ENCODE measurements at regions not wholly inside any gene's neighbourhood (a gene's known extent, or its start where the extent isn't known, plus 50 kb on each side); places are given as distances from the start of the nearest gene placed in this dataset.

- TF ChIP-seq TOX (CRISPR knock-in tag; IDR thresholded peaks at IDR 0.05; ENCODE audit: borderline replicate concordance) (no peak), OSR1 (CRISPR knock-in tag; IDR thresholded peaks at IDR 0.05) (no peak), CSRNP3 (CRISPR knock-in tag; IDR thresholded peaks at IDR 0.05) (no peak), GLIS3 (CRISPR knock-in tag; IDR thresholded peaks at IDR 0.05) (no peak), ZNF565 (CRISPR knock-in tag; conservative IDR thresholded peaks at IDR 0.05; ENCODE audit: low read depth) (no peak), CSDC2 (CRISPR knock-in tag; IDR thresholded peaks at IDR 0.05) (no peak), ZFP30 (CRISPR knock-in tag; IDR thresholded peaks at IDR 0.05) (no peak), BACH2 (CRISPR knock-in tag; IDR thresholded peaks at IDR 0.05; ENCODE audit: borderline replicate concordance) (no peak)
- ATAC-seq = no peak
Measured at GRCh38 chr20:55793986-55794385, 211.3 kb downstream of the CBLN4 start.

- TF ChIP-seq PATZ1 (CRISPR knock-in tag; IDR thresholded peaks at IDR 0.05; ENCODE audit: borderline replicate concordance) = no peak
- TF ChIP-seq TOX (CRISPR knock-in tag; IDR thresholded peaks at IDR 0.05; ENCODE audit: borderline replicate concordance) = no peak
- no peak for TF ChIP-seq PPARA (CRISPR knock-in tag; IDR thresholded peaks at IDR 0.05; ENCODE audit: borderline replicate concordance)
- ATAC-seq = no peak
Measured at GRCh38 chr20:55792049-55792448, 213.3 kb downstream of the CBLN4 start.

- TF ChIP-seq ESRRG (CRISPR knock-in tag; IDR thresholded peaks at IDR 0.05) (no peak), POU6F1 (CRISPR knock-in tag; IDR thresholded peaks at IDR 0.05; ENCODE audit: borderline replicate concordance, low read depth) (no peak), OSR1 (CRISPR knock-in tag; IDR thresholded peaks at IDR 0.05) (no peak), ZNF8 (CRISPR knock-in tag; IDR thresholded peaks at IDR 0.05) (no peak), GLIS3 (CRISPR knock-in tag; IDR thresholded peaks at IDR 0.05) (no peak), CSRNP3 (CRISPR knock-in tag; IDR thresholded peaks at IDR 0.05) (no peak), ZFP3 (CRISPR knock-in tag; IDR thresholded peaks at IDR 0.05) (no peak), ISL1 (CRISPR knock-in tag; IDR thresholded peaks at IDR 0.05) (no peak), CREB5 (CRISPR knock-in tag; IDR thresholded peaks at IDR 0.05; ENCODE audit: low read depth) (no peak), TCF4 (CRISPR knock-in tag; IDR thresholded peaks at IDR 0.05; ENCODE audit: borderline replicate concordance) (no peak)
- no peak for ATAC-seq
Measured at GRCh38 chr20:55790178-55790577, 215.1 kb downstream of the CBLN4 start.

- no peak for ATAC-seq
Measured at GRCh38 chr20:55784036-55784435, 221.3 kb downstream of the CBLN4 start.

More at GRCh38 chr20:55784036-55784435, 221.3 kb downstream of the CBLN4 start:
- TF ChIP-seq ZNF70 (CRISPR knock-in tag; IDR thresholded peaks at IDR 0.05) = no peak
- TF ChIP-seq RARB (CRISPR knock-in tag; IDR thresholded peaks at IDR 0.05) = no peak
- TF ChIP-seq ESRRG (CRISPR knock-in tag; IDR thresholded peaks at IDR 0.05) = no peak
- no peak for TF ChIP-seq CSRNP3 (CRISPR knock-in tag; IDR thresholded peaks at IDR 0.05)
- no peak for TF ChIP-seq GLIS3 (CRISPR knock-in tag; IDR thresholded peaks at IDR 0.05)
- no peak for TF ChIP-seq ZNF8 (CRISPR knock-in tag; IDR thresholded peaks at IDR 0.05)
- no peak for TF ChIP-seq SNAI2 (CRISPR knock-in tag; IDR thresholded peaks at IDR 0.05)
- no peak for TF ChIP-seq ZC3H10 (CRISPR knock-in tag; IDR thresholded peaks at IDR 0.05)
- TF ChIP-seq PATZ1 (CRISPR knock-in tag; IDR thresholded peaks at IDR 0.05; ENCODE audit: borderline replicate concordance) = no peak
- TF ChIP-seq CREB5 (CRISPR knock-in tag; IDR thresholded peaks at IDR 0.05; ENCODE audit: low read depth) = no peak

Data from SK-N-SH treated with all-trans-retinoic acid at 6 μM for 48 hours (cell line).